HCT116 (cell line): ENCODE measurements at regions not wholly inside any gene's neighbourhood (a gene's known extent, or its start where the extent isn't known, plus 50 kb on each side); places are given as distances from the start of the nearest gene placed in this dataset.

Source experiments
- CEBPB ChIP-seq: IDR thresholded peaks from 2 replicates; pipeline ENCODE4 v1.6.1; 2012; ENCODE audit warnings: low read depth
- MAX ChIP-seq: IDR thresholded peaks from 2 replicates; pipeline ENCODE4 v1.6.1; 2012
- POLR2A ChIP-seq: IDR thresholded peaks from 2 replicates; pipeline ENCODE4 v1.7.0; 2011; ENCODE audit warnings: borderline replicate concordance; ENCODE audit not compliant: insufficient read depth, insufficient read length; ENCODE audit errors: extremely low read depth
- ZNF274 ChIP-seq: fragments of 200-500 bp; sonication (Bioruptor generic); IDR thresholded peaks from 2 replicates; pipeline ENCODE4 v1.6.1; 2014; ENCODE audit warnings: mild to moderate bottlenecking, low read depth, low read length, inconsistent platforms

- TF ChIP-seq MAX (no peak), ZNF274 (no peak), CEBPB (no peak), POLR2A (no peak)
Measured at GRCh38 chr12:67751381-67751928, 102.9 kb downstream of the DYRK2 start.
